ENCODE measurements at regions not wholly inside any gene's neighbourhood (a gene's known extent, or its start where the extent isn't known, plus 50 kb on each side); places are given as distances from the start of the nearest gene placed in this dataset.

DNA sequence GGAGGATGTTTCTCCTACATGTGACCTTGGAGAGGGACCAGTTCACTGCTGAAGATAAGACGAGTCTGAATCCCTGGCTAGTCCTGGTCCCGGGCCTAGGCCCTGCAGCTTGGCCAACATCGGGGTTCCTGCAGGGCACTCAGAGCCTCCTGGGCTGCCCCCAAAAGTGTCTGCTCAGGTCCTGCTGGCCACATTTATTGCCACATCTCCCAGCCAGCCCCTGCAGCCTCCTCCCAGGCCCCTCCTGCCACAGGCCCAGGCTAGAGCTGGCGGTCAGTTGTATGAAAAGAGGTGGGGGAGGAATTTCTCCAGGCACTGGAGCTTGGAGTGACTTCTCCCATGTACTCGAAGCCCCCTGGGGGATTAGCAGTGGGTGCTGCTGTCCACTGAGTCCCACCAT, 56.5 kb upstream of the PPARA start:
- TF ChIP-seq, protein P1, sequence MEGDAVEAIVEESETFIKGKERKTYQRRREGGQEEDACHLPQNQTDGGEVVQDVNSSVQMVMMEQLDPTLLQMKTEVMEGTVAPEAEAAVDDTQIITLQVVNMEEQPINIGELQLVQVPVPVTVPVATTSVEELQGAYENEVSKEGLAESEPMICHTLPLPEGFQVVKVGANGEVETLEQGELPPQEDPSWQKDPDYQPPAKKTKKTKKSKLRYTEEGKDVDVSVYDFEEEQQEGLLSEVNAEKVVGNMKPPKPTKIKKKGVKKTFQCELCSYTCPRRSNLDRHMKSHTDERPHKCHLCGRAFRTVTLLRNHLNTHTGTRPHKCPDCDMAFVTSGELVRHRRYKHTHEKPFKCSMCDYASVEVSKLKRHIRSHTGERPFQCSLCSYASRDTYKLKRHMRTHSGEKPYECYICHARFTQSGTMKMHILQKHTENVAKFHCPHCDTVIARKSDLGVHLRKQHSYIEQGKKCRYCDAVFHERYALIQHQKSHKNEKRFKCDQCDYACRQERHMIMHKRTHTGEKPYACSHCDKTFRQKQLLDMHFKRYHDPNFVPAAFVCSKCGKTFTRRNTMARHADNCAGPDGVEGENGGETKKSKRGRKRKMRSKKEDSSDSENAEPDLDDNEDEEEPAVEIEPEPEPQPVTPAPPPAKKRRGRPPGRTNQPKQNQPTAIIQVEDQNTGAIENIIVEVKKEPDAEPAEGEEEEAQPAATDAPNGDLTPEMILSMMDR (IDR thresholded peaks at IDR 0.05; ENCODE audit: insufficient read depth, low read length, poor library complexity, severe bottlenecking), result no peak
- DNase-seq (ENCODE audit: extremely low read depth, insufficient read length), result no peak
- Histone ChIP-seq H3K27me3 (replicated peaks; ENCODE audit: control insufficient read depth, insufficient read depth, low read length) (no peaks in the 10 kb centered on the region), H3K4me3 (replicated peaks; ENCODE audit: low read depth, low read length) (no peak overlapping the region), H3K36me3 (ENCODE audit: control insufficient read depth, insufficient read depth, low read length) (peaks cover 2% of the 10 kb centered on the region)

GRCh38 chr22:46094676-46095075, 55.6 kb upstream of the PPARA start:
- Histone ChIP-seq H3K27me3 (replicated peaks; ENCODE audit: control insufficient read depth, insufficient read depth, low read length) (no peaks in the 10 kb centered on the region), H3K36me3 (ENCODE audit: control insufficient read depth, insufficient read depth, low read length) (peaks cover 2% of the 10 kb centered on the region), H3K4me3 (replicated peaks; ENCODE audit: low read depth, low read length) (no peak overlapping the region)
- TF ChIP-seq, protein P1 (IDR thresholded peaks at IDR 0.05; ENCODE audit: insufficient read depth, low read length, poor library complexity, severe bottlenecking), result no peak
- no peak for DNase-seq (ENCODE audit: extremely low read depth, insufficient read length)

DNA sequence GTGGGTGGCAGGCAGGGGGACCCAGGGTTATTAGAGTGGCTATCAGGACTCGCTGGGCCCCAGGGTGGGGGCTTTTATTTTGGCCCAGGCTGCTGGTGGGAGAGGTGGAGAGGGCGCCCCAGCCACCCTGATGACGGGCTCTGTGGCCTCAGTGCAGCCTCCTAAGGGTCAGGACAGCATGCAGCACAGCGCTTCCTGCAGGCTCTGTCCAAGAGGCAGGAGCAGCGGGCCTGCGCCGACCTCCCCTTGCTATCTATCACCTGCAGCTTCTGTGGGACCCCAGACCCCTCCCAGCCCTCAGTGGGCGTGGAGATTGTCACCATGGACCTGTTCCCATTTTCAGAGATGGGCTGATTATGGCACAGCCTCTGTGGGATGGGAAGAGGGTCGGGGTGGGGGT, 54.3 kb upstream of the PPARA start:
- no peak overlapping the region for H3K4me3 ChIP-seq (replicated peaks; ENCODE audit: low read depth, low read length)
- peaks cover 2% of the 10 kb centered on the region for H3K36me3 ChIP-seq (ENCODE audit: control insufficient read depth, insufficient read depth, low read length)
- DNase-seq (ENCODE audit: extremely low read depth, insufficient read length), result no peak
- no peaks in the 10 kb centered on the region for H3K27me3 ChIP-seq (replicated peaks; ENCODE audit: control insufficient read depth, insufficient read depth, low read length)
- TF ChIP-seq, protein P1 (IDR thresholded peaks at IDR 0.05; ENCODE audit: insufficient read depth, low read length, poor library complexity, severe bottlenecking), result no peak

- TF ChIP-seq, protein P1 (IDR thresholded peaks at IDR 0.05; ENCODE audit: insufficient read depth, low read length, poor library complexity, severe bottlenecking), result no peak
- no peaks in the 10 kb centered on the region for H3K27me3 ChIP-seq (replicated peaks; ENCODE audit: control insufficient read depth, insufficient read depth, low read length)
- H3K36me3 ChIP-seq (ENCODE audit: control insufficient read depth, insufficient read depth, low read length), result peaks cover 2% of the 10 kb centered on the region
- DNase-seq (ENCODE audit: extremely low read depth, insufficient read length), result no peak
- no peak overlapping the region for H3K4me3 ChIP-seq (replicated peaks; ENCODE audit: low read depth, low read length)
Measured at GRCh38 chr22:46096706-46097230, 53.6 kb upstream of the PPARA start.

DNA sequence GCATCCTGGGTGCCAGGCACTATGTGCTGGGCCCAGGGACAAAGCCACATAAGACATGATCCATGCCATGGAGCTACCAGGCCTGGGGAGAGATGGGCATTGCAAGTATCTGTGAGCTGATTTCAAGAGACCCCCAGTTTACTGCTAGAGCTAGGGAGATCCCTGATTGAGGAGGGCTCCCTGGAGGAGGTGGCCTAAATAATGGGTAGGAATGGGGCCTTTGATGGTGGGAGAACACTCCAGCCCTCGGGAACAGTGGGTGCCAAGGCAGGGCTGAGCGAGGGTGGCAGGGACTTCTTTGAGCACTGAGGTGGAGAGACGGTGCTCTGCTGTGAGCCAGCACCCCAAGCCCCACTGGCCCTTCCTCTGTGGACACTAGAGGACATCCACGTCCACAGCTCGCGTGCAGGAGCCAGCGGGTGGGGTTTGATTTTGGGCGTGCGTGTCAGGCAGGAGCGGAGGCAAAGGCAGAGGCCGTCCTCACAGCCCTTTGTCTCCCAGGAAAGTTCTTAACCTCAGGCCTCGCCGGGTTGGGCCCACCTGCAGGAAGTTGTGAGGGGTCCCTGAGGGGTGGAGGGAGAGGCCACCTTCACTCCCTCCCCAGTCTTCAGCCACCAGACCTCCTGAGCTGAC, 52.9 kb upstream of the PPARA start:
- TF ChIP-seq, protein P1 (IDR thresholded peaks at IDR 0.05; ENCODE audit: insufficient read depth, low read length, poor library complexity, severe bottlenecking), result no peak
- H3K27me3 ChIP-seq (replicated peaks; ENCODE audit: control insufficient read depth, insufficient read depth, low read length), result no peaks in the 10 kb centered on the region
- DNase-seq (ENCODE audit: extremely low read depth, insufficient read length), result no peak
- peaks cover 2% of the 10 kb centered on the region for H3K36me3 ChIP-seq (ENCODE audit: control insufficient read depth, insufficient read depth, low read length)
- H3K4me3 ChIP-seq (replicated peaks; ENCODE audit: low read depth, low read length), result no peak overlapping the region

Measured in GM06990 (cell line).